LNCaP clone FGC (cell line): ENCODE measurements at regions not wholly inside any gene's neighbourhood (a gene's known extent, or its start where the extent isn't known, plus 50 kb on each side); places are given as distances from the start of the nearest gene placed in this dataset.
"Not testable (repeated sequence)": the region's sequence is repeated elsewhere in the genome, so short reads cannot be mapped to it uniquely, and the experiment has no call there.

Experiments used
- DNase-seq: peaks from one replicate; pipeline ENCODE4 v3.0.0-alpha.2; 2011; ENCODE audit warnings: low read depth
- H3K4me3 ChIP-seq: 2 replicates; pipeline ENCODE4 v1.5.1; 2011; ENCODE audit warnings: mild to moderate bottlenecking, low read depth, low read length, control low read depth
- CTCF ChIP-seq: IDR thresholded peaks from 2 replicates; pipeline ENCODE4 v1.5.1; 2012; ENCODE audit warnings: mild to moderate bottlenecking; ENCODE audit not compliant: control insufficient read depth, insufficient read depth; ENCODE audit errors: extremely low read depth

GRCh38 chr2:36137612-36138011 is 218.0 kb upstream of the CRIM1 start:
- no peak for TF ChIP-seq CTCF
- DNase-seq: no peak
- no peak overlapping the region for H3K4me3 ChIP-seq

GRCh38 chr2:36134281-36134680 is 221.3 kb upstream of the CRIM1 start:
- no peak for TF ChIP-seq CTCF
- no peak overlapping the region for H3K4me3 ChIP-seq
- DNase-seq: no peak

GRCh38 chr2:36128359-36128758 is 227.2 kb upstream of the CRIM1 start:
- no peak overlapping the region for H3K4me3 ChIP-seq
- DNase-seq: no peak
- no peak for TF ChIP-seq CTCF

- DNase-seq: no peak
- no peak overlapping the region for H3K4me3 ChIP-seq
- no peak for TF ChIP-seq CTCF
These were observed 229.9 kb upstream of the CRIM1 start for GRCh38 chr2:36125702-36126101.

- H3K4me3 ChIP-seq: no peak overlapping the region
- no peak for DNase-seq
- TF ChIP-seq CTCF: no peak
These were observed 231.6 kb upstream of the CRIM1 start for GRCh38 chr2:36123995-36124394.

GRCh38 chr2:36097022-36097421 is 258.6 kb upstream of the CRIM1 start:
- TF ChIP-seq CTCF: no peak
- DNase-seq: no peak
- H3K4me3 ChIP-seq: no peak overlapping the region

GRCh38 chr2:36091844-36092741 is 263.5 kb upstream of the CRIM1 start:
- not testable (repeated sequence) for H3K4me3 ChIP-seq, DNase-seq
